GM21576 (cell line): ENCODE measurements at regions not wholly inside any gene's neighbourhood (a gene's known extent, or its start where the extent isn't known, plus 50 kb on each side); places are given as distances from the start of the nearest gene placed in this dataset.
"Not testable (repeated sequence)": the region's sequence is repeated elsewhere in the genome, so short reads cannot be mapped to it uniquely, and the experiment has no call there.

Source experiments
- ATAC-seq: cut with Tn5 transposase; IDR thresholded peaks from one replicate; pipeline ENCODE4 v1.9.1; 2021; ENCODE audit warnings: mild to moderate bottlenecking, moderate library complexity; ENCODE audit not compliant: unreplicated experiment

GRCh38 chr2:56770490-56770889 is 586.7 kb downstream of the CCDC85A start:
- ATAC-seq = no peak

- ATAC-seq = no peak
These were observed 600.3 kb downstream of the CCDC85A start for GRCh38 chr2:56784046-56784445.

DNA sequence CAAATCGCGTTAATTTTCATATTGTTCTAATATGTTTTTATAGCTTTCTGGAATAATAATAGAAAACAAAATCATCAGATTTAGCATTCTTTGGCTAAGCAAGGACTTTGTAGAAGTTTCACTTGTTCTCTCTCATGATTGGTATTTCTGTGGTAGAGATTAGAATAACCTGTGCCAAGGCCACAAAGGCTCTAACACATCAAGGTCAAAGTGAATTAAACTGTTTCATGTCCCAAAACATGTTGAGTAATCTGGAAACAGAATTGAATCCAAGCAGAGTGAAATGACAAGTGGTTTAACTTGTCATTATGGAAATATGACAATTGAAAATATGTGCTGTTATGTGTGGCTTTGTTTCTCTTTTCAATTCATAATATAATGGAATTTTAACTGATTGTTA is 617.4 kb downstream of the CCDC85A start:
- no peak for ATAC-seq

- ATAC-seq = no peak
These were observed 618.0 kb downstream of the CCDC85A start for GRCh38 chr2:56801770-56802169.

DNA sequence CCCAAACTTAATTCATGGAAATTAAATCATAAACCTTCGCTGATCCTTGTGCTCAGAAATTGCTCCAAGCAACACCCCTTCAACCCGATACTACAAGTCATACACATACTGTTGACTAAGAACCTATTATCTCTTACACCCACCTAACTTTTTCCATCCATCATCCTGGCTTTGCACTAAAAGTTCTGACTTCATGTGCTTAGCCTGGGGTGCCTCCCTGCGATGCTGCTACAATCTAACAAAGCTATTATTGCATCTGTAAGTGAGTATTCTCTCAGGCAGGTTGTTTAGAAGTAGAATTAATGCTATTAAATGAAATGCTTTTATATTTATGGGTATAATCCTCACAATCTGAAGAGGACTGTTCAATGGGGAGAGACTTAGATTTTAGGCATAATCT is 619.8 kb downstream of the CCDC85A start:
- no peak for ATAC-seq

- no peak for ATAC-seq
These were observed 623.1 kb downstream of the CCDC85A start for GRCh38 chr2:56806924-56807323.

- ATAC-seq = no peak
These were observed 624.1 kb downstream of the CCDC85A start for GRCh38 chr2:56807861-56808260.

- ATAC-seq = no peak
These were observed 627.6 kb downstream of the CCDC85A start for GRCh38 chr2:56811401-56811800.

DNA sequence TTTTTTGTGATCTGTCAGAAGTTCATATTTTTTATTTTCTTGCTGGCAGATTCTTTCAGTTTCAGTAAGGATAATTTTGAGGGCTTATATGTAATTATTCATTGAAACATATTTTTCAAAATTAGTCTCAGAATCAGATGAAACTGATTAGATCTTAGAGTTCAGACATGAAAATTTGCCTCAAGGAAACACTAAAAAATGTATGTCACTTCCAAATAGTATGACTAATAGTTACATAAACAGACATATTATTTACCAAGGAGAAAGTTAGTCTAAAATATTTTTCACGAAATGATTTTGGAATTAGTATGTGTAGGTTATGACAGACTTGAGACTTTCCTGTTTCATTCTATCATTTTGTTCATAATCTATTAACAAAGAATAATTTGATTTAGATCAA is 628.6 kb downstream of the CCDC85A start:
- ATAC-seq = no peak

- ATAC-seq = no peak
These were observed 629.7 kb downstream of the CCDC85A start for GRCh38 chr2:56813490-56813889.

DNA sequence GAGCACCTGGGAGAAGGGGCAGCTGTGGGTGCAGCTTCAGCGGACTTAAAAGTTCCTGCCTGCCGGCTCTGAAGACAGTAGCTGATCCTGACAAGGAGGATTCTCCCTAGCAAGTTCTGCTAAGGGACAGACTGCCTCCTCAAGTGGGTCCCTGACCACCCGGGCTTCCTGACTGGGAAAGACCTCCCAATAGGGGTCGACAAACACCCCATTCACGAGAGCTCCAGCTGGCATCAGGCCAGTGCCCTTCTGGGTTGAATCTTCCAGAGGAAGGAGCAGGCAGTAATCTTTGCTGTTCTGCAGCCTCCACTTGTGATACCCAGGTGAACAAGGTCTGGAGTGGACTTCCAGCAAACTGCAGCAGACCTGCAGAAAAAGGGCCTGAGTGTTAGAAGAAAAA is 632.9 kb downstream of the CCDC85A start:
- no peak for ATAC-seq

DNA sequence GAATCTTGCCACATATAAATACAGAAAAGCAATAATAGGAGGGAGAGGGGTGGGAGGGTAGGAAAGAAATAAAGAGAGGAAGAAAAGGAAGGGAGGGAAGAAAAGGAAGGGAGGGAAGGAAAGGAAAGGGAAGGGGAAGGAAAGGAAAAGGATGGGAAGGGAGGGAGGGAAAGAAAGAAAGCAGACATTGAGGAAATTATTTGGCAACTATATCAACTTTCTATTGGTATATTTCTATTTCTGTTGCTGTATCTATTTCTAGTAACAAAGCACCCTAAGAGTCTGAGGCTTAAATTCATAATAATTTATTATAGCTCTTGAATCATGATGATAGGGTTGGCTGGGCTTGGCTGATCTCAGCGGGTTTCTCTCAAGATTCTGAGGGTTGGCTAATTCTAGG is 648.0 kb downstream of the CCDC85A start:
- ATAC-seq = no peak

GRCh38 chr2:56834686-56835085 is 650.9 kb downstream of the CCDC85A start:
- ATAC-seq = no peak

DNA sequence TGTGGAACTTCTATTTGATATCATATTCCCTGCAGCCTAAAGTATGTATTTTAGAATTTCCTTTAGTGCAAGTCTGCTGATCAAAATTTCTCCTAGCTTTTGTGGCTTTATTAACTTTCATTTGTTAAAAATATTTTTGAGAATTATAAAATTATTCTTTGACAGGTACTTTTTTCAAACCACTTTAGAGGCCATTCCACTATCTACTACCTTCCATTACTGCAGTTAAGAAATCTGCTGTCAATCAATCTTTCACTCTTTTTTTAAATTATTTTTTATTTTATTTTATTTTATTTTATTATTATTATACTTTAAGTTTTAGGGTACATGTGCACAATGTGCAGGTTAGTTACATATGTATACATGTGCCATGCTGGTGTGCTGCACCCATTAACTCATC is 656.2 kb downstream of the CCDC85A start:
- not testable (repeated sequence) for ATAC-seq

DNA sequence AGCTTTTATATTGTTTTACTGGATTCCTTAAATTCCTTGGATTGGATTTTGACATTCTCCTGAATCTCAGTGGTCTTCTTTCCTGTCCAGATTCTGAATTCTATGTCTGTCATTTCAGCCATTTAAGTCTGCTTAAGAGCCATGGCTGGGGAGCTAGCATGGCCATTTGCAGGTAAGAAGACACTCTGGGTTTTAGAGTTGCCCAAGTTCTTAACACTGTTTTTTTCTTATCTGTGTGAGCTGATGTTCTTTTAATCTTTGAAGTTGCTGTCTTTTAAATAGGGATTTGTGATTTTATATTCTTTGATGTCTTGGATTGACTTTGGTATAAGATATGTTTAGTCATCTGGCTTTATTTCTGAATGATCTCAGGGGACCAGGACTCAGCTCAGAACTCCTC is 677.2 kb downstream of the CCDC85A start:
- ATAC-seq = no peak

- ATAC-seq = no peak
These were observed 687.9 kb downstream of the CCDC85A start for GRCh38 chr2:56871644-56872043.

DNA sequence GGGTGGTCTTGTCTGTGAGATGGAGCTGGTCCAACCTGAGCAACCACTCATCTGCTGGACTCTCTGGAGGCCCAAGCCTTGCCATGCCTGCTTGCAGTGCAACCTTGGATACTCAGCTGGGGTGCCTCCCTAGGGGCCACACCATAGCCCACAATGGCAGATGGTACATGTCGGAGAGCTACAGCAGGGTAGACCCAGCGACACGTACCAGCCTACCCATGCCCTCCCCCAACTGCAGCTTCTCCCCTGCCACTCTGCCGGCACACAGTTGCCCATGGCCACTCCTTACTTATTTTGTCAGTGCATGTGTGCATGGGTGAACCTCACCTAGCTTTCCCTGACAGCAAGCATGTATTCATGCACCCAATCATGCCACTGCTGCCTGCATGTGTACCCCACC is 690.9 kb downstream of the CCDC85A start:
- ATAC-seq = no peak

GRCh38 chr2:56889738-56890137 is 705.9 kb downstream of the CCDC85A start:
- ATAC-seq = no peak

DNA sequence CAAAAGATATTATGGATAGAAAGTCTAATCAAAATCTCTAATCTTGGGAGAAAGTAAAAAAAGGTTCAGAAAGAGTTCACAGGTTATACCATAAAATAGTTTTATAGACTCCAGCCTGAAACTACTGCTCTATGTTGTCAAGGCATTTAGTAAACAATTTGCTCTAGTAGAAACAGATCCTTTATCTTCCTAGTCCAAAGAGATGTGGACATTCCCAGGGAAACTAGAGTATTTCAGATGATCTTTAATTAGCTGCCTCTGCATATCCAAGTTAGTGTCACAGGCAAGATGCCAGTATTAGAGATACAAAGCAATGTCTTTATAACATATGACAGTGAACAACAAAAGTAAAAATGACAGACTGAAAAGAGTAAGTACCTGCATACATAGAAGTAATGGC is 708.6 kb downstream of the CCDC85A start:
- no peak for ATAC-seq

GRCh38 chr2:56898986-56899385 is 715.2 kb downstream of the CCDC85A start:
- ATAC-seq = no peak

- no peak for ATAC-seq
These were observed 728.7 kb downstream of the CCDC85A start for GRCh38 chr2:56912490-56912889.

GRCh38 chr2:56918790-56919189 is 735.0 kb downstream of the CCDC85A start:
- ATAC-seq = no peak

DNA sequence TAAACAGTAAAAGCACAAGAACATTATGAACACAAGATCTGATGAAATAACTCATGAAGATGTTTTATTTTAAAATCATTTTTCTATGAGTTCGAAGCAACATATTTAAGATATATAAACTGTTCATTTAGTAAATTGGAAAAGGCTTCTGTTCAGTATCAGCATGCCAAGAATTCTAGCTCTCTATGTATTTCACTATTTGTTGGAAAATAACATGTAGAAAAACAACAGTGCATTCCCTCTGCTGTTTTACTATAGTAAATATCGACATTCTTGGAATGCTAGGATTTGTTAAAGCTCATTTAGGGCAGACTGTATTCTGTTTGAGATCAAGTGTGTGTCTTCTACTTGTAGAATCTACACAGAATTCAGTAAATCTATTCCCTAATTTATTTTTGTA is 750.2 kb downstream of the CCDC85A start:
- no peak for ATAC-seq

DNA sequence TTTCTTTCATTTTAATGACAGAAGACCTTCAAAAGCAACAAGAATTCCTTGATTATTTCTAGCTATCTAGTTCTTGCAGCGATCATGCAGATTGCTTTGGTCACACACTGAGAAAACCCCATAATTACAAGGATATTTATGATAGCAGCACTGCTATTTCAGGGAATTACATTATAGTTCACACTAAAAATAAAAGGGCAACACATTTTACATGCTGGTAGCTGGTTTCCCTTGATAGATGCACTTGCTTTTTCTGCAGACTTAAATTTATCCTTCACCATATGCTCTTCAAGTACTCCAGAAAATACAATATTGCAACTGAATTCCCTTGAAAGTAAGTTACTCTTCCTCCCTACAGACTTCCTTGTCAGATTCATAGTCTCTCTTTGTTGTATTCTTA is 751.1 kb downstream of the CCDC85A start:
- ATAC-seq = no peak
